SW480 (cell line): ENCODE measurements at regions not wholly inside any gene's neighbourhood (a gene's known extent, or its start where the extent isn't known, plus 50 kb on each side); places are given as distances from the start of the nearest gene placed in this dataset.
"Not testable (repeated sequence)": the region's sequence is repeated elsewhere in the genome, so short reads cannot be mapped to it uniquely, and the experiment has no call there.

Experiments used
- DNase-seq: peaks from one replicate; pipeline ENCODE4 v3.0.0-alpha.2; 2016; ENCODE audit warnings: low spot score

- no peak for DNase-seq
Measured at GRCh38 chr5:120919017-120919416, 454.9 kb downstream of the PRR16 start.

DNA sequence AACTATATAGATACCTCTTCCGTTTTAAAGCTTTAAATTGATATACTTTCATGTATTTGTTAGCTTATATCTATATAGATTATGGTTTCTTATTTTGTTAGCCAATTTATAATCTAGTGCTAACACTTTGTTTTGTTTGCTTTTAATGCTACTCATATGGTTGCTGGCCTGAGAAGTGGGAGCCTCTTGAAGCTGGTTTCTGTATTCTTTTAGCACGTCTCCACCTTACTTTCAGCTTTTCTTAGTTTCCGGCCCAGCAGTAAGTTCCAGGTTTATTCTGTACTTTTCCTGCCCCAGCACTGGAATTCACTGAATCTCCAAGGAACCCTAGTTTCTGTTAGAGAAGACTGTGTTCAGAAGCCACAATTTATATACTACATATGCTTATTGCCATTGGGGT lies 458.9 kb downstream of the PRR16 start:
- no peak for DNase-seq

DNA sequence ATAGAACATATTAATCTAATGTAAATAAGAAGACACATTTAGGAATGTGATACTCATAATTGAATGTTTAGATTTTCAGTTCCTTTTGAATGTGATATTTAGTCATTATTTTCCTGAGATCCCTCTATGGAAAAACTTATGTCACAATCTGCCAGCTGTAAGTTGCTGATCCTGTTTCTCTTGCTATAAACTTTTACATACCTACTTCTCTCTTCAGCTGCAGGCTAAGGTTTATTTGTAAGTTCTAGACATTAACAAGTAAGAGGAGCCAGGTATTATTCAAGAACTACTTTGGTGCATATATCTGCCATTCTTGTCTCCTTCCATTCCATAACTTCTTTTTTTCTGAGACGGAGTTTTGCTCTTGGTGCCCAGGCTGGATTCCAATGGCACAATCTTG lies 462.4 kb downstream of the PRR16 start:
- no peak for DNase-seq

GRCh38 chr5:120927950-120928530 lies 463.9 kb downstream of the PRR16 start:
- DNase-seq = no peak

DNA sequence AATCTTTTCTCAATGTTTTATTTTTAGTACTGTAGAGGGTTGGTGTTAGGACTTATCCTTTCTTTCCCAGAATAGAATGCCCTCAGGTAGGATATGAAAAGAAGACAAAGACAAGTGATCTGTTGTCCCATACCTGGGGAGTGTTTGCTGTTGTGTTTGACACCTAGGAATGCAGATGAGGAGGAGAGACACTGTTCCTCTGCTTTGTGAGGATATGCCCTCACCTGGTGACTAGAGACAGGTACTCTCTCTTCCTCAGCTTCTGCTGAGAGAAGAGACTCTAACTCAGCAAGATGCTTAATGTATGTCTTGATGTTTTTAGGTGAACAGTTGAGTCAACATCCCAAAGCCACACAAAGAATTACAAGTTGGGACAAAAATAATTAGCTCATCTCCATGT lies 468.4 kb downstream of the PRR16 start:
- no peak for DNase-seq

- no peak for DNase-seq
Measured at GRCh38 chr5:120934031-120934430, 469.9 kb downstream of the PRR16 start.

GRCh38 chr5:120936652-120937051 lies 472.6 kb downstream of the PRR16 start:
- DNase-seq = no peak

GRCh38 chr5:120938604-120939003 lies 474.5 kb downstream of the PRR16 start:
- no peak for DNase-seq

- DNase-seq = no peak
Measured at GRCh38 chr5:120942596-120943350, 478.7 kb downstream of the PRR16 start.

GRCh38 chr5:120949596-120949995 lies 485.5 kb downstream of the PRR16 start:
- not testable (repeated sequence) for DNase-seq

- not testable (repeated sequence) for DNase-seq
Measured at GRCh38 chr5:120953445-120953844, 489.3 kb downstream of the PRR16 start.

DNA sequence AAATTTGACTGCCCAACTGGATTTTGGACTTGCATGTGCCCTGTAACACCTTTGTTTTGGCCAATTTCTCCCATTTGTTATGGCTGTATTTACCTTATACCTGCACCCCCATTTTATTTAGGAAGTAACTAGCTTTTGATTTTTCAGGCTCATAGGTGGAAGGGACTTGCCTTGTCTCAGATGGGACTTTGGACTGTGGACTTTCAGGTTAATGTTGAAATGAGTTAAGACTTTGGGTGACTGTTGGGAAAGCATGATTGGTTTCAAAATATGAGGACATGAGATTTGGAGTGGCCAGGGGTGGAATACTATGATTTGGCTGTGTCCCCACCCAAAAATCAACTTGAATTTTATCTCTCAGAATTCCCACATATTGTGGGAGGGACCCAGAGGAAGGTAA lies 490.2 kb downstream of the PRR16 start:
- no peak for DNase-seq

DNA sequence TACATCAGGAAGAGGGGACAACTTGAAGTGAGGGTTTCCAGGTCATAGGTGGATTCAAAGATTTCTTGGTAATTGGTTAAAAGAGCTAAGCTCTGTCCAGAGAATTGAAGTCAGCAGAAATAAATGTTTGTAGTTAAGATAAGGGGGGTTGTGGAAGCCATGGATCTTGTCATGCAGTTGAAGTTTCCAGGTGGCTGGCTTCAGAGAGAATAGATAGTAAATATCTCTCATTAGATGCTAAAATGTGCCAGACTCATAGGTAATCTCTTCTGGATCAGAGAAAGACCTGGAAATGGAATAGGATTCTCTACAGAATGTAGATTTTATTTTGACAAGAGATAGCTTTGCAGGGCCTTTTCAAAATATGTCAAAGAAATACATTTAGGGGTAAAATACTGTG lies 491.7 kb downstream of the PRR16 start:
- no peak for DNase-seq

DNA sequence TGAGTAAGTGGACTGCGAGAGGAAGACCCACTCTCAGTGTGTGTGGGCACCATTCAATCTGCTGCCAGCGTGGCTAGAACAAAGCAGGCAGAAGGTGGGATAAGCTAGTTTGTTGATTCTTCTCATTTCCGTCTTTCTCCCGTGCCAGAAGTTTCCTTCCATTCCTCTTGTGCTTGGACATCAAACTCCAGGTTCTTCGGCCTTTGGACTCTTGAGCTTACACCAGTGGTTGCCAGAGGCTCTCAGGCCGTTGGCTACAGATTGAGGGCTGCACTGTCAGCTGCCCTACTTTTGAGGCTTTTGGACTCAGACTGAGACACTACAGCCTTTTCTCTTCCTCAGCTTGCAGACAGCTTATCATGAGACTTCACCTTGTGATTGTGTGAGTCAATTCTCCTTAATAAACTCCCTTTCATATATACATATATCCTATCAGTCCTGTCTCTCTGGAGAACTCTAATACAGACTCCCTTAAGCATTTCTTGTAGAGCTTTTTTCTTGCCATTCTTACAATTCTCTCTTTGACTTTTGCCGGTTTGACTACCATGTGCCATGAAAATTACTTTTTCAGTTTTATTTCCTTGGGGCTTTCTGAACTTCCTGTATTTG lies 494.9 kb downstream of the PRR16 start:
- no peak for DNase-seq

- DNase-seq = no peak
Measured at GRCh38 chr5:120960510-120960909, 496.4 kb downstream of the PRR16 start.

- DNase-seq = no peak
Measured at GRCh38 chr5:120967366-120967765, 503.3 kb downstream of the PRR16 start.

DNA sequence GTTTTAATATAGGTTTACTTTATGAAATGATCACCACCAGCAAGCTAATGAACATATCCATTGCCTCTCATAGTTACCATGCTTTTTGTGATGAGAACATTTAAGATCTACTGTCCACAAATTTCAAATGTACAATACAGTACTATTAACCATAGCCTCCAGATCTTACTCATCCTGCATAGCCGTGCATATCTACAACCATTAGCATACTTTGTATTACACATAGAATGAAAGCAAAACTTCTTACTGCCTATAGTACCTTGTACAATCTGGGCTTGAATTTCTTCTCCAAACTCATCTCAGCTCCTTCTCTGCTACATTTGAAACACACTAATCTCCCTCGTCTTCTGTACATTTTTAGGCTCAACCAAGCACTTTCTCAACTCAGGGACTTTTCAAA lies 510.6 kb downstream of the PRR16 start:
- no peak for DNase-seq

GRCh38 chr5:120982351-120982750 lies 518.3 kb downstream of the PRR16 start:
- DNase-seq = no peak

- DNase-seq = no peak
Measured at GRCh38 chr5:120985526-120985925, 521.4 kb downstream of the PRR16 start.

GRCh38 chr5:120988491-120988890 lies 524.4 kb downstream of the PRR16 start:
- no peak for DNase-seq

DNA sequence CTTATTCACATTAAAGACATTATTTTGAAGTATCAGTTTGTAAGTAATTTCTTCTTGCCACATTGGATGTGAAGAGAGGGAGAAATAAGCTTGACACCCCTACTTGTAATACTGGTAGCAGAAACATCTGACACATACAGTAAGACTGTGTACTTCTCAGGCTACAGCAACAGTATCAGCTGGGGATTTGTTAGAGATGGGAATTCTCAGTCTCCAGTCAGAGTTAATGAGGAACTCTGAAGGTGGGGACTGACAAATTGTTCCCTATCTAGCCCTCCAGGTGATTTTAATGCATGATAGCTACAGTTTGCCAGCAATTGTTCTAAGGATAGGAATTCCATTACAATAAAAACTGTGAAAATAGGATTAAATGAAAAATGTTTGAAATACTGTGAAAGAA lies 524.8 kb downstream of the PRR16 start:
- DNase-seq = no peak

DNA sequence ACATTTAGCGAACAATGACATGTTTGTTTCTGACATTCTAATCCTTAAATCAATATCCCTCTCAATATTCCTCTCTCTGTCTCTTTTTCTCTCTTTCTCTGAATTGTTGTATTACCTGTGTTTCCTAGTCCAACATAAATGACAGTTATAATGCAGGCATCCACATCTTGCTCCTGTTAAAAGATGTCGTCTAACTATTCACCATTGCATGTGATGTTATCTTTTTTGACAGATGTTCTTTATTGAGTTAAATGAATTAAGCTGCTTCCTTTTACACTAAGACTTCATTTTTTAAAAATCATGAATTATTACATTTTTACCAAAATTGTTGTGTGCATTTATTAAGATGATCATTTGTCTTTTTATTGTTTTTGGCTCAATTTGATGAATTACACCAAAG lies 527.5 kb downstream of the PRR16 start:
- DNase-seq = no peak

DNA sequence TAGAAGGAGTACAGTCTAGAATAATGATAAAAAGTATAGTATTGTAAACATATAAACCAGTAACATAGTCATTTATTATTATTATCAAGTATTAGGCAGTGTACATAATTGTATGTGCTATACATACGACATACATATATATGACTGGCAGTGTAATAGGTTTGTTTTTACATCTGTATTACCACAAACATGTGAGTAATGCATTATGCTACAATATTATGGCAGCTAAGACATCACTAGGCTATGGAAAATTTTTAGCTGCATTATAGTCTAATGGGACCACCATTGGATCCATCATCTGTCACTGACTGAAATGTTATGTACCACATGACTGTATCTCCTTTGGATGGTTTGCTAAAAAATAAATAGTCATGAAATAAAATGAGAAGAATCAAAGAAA lies 530.0 kb downstream of the PRR16 start:
- DNase-seq = no peak

- no peak for DNase-seq
Measured at GRCh38 chr5:120999550-120999949, 535.5 kb downstream of the PRR16 start.
